Mucosa of gallbladder (tissue), 1 donor: ENCODE measurements at regions not wholly inside any gene's neighbourhood (a gene's known extent, or its start where the extent isn't known, plus 50 kb on each side); places are given as distances from the start of the nearest gene placed in this dataset.

Experiments used
- DNase-seq: peaks from one replicate; pipeline ENCODE4 v3.0.0-alpha.2; 2020; ENCODE audit warnings: low spot score
- donor health status: DM: no; HTN: no; CAD: no.

GRCh38 chrX:43581167-43581566 lies 74.9 kb upstream of the MAOA start:
- no peak for DNase-seq

- no peak for DNase-seq
Observed at GRCh38 chrX:43581888-43582539, 74.1 kb upstream of the MAOA start.

GRCh38 chrX:43582540-43582913 lies 73.6 kb upstream of the MAOA start:
- DNase-seq: no peak

- DNase-seq: no peak
Observed at GRCh38 chrX:43585922-43586321, 70.2 kb upstream of the MAOA start.

GRCh38 chrX:43586830-43587229 lies 69.3 kb upstream of the MAOA start:
- DNase-seq: no peak

GRCh38 chrX:43589735-43590134 lies 66.4 kb upstream of the MAOA start:
- DNase-seq: no peak

- DNase-seq: no peak
Observed at GRCh38 chrX:43590150-43590549, 65.9 kb upstream of the MAOA start.

GRCh38 chrX:43592597-43592996 lies 63.5 kb upstream of the MAOA start:
- no peak for DNase-seq

GRCh38 chrX:43595931-43596330 lies 60.2 kb upstream of the MAOA start:
- no peak for DNase-seq

- no peak for DNase-seq
Observed at GRCh38 chrX:43604753-43605152, 51.3 kb upstream of the MAOA start.

- DNase-seq: no peak
Observed at GRCh38 chrX:43605351-43605750, 50.7 kb upstream of the MAOA start.
